SKM-1 treated with dmso at 0.1 percent for 144 hours (cell line): ENCODE measurements at regions not wholly inside any gene's neighbourhood (a gene's known extent, or its start where the extent isn't known, plus 50 kb on each side); places are given as distances from the start of the nearest gene placed in this dataset.
"Not testable (repeated sequence)": the region's sequence is repeated elsewhere in the genome, so short reads cannot be mapped to it uniquely, and the experiment has no call there.

Experiments used
- DNase-seq: peaks from one replicate; lab custom pipeline; 2025; ENCODE audit not compliant: unreplicated experiment; lab: John Stamatoyannopoulos, UW

DNA sequence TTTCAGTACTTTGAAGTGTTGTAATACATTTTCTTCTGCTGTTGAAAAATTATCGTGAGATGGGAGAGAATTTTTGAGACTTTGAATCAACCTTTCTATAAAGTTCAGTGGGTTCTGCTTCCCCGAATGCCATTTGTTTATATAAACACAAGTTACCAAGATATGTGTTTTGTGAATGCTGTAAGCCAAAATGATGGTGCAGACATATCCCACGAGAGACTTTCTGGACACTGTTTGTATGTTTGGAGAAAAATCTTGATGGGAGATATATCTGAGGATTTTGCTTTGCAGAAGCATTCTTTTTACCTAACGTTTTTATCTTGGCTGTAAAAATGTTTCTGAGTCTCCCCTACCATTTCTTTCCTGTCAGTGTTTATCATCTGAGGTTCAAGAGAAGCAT, 526.6 kb upstream of the ZNF717 start:
- DNase-seq: no peak

DNA sequence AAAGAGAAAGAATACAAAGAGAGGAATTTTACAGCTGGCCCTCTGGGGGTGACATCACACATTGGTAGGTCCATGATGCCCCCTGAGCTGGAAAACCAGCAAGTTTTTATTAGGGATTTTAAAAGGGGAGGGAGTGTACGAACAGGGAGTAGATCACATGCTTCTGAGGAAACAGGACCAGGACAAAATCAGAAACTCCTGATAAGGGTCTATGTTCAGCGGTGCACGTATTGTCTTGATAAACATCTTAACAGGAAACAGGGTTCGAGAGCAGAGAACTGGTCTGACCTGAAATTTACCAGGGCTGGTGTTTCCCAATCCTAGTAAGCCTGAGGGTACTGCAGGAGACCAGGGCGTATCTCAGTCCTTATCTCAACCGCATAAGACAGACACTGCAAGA, 530.6 kb upstream of the ZNF717 start:
- not testable (repeated sequence) for DNase-seq

DNA sequence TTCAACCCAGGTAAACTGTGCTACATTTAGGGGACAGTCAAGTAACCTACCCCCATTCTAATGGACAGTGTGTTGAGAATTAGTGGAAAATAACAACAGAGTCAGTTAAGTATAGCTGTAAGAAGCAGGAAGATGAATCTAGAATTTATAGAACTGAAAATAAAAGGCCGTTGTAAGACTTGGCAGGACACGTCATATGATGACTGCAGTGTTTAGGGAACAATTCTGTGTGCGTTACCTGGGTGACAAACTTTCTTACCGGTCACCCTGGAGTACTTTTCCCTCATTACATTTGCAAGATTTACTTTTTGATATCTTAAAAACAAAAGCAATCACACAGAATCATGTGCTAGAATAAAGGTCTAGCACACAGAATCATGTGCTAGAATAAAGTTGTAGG, 536.3 kb upstream of the ZNF717 start:
- no peak for DNase-seq

DNA sequence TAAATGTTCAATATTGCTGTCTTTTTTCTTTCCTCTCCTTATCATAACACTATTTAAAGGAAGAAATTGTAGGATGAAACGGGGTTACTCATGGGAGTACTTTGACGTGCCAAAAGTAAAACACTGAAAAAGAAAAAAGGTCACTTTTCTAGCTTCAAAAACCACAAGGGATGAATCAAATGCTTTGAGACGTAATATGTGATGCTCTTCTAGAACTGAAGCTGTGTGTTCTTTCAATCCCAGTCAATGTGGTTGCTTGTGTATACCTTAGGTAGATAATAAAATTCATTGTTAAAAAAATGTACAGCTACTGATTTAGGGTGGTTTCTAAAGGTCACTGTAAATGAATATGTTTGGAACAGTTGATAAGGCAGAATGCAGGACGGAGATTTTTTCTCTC, 538.8 kb upstream of the ZNF717 start:
- no peak for DNase-seq

DNA sequence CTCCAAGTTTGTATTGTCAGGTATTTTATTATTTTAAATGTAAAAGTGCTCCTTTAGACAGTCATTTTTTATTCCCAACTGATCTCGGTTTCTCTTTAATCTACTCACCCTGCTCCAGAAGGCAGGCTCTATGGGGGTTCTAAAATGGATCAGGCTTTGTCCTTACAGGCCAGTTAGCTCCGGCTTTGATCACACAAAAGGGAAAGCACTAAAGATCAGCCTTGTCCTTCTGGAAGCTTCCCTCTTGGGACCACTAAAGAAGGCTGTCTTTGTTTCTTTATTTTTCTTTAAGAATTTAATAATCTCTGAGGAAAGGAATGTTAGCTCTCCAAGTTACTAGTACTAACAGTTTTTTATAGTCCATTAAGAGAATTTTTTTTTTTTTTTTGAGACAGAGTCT, 560.5 kb upstream of the ZNF717 start:
- DNase-seq: no peak

DNA sequence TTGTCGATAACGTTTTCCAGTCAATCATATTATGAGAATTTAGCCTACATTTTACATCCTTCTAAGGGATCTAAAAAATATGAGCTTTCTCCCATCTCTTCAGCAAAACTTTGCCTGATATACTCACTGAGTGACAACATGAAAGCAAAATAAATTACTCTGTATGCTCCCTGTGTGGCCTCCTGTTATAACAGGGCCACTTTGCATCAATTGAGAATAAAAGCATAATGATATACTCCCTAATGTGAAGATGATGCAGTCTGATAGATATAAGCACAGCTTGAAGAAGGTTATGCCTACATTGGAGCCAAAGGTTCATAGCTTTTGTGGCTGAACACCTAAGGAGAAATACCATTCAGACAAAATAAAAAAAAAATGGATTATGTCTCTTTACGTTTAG, 561.3 kb upstream of the ZNF717 start:
- DNase-seq: no peak

DNA sequence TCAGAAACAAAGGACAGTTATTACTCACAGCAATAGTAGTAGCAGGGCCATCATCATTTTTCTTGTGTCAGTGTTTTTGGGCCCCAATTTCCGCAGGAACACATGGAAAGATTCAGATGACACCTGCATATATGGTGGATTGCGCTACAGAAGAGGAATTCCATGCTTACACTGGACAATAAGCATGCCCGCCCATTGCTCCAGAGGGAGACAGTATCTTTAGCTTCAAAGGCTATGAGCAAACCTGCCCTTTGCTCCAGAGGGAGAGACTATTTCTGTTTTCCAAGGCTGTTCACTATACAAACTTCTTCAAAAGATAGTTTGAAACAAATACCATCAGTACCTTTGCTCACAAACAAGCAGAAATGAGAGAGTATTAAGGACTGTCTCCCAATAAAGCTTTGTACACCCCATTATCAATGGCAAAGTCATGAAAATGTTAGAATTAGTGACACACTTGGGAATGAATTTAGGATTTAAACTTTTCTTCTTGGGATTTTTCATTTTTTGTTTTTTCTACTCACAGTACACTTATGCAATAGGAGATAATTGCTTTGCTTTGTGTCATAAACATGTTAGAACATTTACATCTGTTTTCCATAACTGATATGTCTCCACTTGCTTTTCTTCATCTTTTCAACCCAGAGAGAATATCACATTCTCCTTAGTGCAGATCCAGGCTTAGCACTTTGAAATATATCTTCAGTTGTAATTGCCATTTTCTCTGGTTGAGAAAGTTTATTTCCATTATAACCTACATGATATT, 564.5 kb upstream of the ZNF717 start:
- no peak for DNase-seq

DNA sequence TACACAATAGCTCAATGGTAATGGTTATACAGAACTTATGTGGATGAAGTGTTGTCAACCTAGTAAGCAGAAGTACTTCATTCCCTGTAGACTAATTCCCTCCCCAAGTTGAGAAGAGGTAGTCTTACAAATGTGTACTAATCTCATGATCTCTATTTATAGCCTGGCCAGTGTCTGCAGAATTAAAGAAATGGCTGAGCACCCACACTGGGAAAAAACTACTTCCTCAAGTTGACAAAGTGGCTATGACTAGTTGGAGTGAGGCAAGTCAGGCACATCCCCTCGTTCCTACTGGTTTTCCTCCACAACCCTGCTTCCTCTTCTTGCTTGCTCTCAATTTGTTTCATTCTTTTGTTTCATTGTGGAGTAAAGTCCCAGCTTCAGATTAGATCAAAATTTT, 566.7 kb upstream of the ZNF717 start:
- DNase-seq: peak; percentile 79

DNA sequence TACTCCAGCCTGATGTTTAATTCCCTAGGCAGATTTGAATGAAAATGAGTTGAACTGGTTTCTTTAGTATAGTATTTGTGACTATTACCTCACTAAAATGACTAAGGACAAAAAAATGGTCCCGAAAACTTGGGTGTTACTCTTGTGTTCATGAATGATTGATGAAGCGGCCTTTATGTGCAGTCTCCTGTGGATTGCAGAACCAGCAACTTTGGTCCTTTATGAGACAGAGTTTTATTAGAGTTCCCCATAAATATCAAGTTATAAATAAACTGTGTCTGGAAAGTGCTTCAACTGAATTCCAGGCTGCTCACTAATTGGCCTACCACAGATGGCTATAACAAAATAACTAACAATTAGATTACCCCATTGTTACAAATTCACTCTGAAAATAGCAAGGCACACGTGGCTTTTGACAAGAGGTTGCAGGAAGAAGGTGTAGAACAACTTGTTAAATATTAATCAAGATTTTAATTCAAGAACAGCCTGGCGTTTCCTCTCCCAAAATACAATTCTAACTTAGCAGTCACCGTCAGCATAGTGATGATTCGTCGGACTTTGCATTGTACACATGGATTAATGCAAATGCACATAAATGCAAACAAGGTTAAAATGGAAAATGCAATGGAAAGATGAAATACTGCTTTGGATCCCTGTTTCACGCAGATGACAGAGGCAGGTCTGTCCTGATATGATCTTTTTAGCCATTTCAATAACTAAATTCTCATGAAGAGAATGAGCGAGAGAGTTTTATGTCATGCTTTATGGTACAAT, 567.3 kb upstream of the ZNF717 start:
- no peak for DNase-seq

DNA sequence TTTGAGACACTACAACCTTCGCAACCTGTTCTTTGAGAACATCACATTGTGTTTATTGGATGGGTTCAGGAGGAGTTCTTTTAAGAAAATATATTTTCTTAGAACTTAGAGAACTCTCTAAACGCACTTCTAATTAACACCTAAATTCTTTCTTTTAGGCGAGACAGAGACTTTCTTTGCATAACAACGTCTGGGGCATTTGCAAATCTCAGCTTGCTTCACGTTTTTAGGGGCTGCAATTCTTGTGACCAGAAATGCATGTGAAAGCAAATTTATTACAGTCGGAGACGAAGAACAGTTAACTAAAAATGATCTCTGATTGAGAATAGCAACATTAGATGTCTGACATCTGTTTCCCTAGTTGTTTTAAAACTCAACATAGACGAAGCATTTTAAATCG, 568.3 kb upstream of the ZNF717 start:
- no peak for DNase-seq

DNA sequence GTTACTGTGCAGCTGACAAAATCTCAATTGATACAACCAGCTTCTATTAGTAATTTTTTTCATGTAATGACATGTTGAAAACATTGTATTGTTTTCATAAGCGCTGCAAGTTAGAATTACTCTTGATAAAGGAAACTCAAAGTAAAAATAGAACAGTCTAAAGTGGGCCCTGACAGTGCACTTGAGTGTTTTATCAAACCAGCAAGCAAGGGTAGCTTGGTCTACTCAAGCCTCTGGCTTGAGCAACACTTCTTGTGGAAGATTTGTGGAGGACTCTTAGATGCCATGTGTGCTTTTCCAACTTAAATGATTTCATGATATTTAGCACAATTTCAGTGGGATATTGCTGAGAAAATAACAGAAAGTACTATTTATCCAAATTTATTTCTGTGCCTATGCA, 575.7 kb upstream of the ZNF717 start:
- DNase-seq: no peak

DNA sequence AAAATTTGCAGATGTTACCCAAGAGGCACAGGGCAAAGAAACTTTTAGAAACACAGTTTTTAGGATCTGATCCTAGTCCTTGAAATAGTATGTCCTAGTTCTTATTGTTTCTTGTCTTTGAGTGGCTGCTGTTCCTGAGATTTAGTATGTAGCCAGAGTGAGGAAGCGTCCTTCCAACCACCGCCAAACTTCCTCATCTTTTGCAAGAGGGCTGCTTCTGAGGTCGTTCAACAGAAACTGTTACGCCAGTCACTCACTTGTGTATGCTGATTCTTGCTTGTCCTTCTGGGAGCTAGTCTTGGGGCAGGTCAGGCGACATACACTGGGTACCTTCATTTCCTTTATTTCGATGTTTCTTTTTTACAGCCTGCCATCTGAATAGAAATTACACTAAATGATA, 577.3 kb upstream of the ZNF717 start:
- DNase-seq: peak; percentile 85

DNA sequence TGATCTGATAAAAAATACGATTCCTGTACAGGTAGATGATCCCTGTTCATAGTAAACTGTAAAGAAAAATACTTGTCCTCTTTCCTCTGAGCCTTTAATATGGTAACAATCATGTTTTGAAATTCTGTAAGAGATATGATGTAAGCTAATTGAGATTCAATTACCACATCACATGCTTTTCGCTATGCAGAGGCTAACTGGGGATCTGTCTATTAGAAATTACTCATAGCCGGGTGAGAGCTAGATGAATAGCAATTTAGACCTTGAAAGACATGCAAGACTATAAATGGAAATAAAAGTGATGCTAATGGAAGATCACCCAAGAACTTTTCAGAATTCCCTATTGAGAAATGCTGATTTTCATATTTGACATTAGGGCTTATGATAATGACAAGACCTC, 579.9 kb upstream of the ZNF717 start:
- no peak for DNase-seq

DNA sequence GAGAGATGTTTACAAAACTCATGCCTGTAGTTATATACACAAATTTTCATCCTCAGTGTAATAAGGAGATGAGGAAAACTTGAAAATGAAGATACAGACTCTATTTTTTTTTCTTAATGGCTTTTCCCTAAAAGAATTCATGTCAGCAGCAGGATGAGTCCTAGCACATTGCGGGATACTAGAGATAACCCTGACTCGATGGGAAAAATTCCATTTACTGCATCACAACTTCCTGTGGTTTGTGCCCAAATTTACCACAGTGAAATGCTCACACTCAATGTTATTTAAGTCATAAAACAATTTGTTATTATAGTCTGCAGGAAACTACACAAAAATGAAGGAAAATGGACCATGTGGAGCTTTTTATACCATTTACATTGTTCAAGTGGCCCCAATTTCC, 581.9 kb upstream of the ZNF717 start:
- DNase-seq: no peak

DNA sequence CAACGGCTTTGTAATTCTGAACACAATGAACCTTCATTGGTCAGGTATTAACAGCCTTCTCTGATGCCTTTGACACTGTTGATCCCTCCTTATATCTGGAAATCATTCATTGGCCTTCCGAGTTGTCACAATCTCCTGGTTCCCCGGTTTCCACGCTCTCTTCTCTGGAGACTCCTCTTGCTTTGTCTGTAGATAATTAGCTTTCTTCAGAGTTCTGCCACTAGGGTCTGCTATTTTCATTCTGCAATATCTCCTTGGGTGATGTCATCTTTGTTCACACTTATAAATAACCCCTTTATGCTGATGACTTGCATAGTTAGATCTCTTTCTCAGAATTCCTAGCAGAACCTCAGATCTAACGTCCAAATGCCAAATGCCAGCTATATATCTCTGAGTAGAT, 583.8 kb upstream of the ZNF717 start:
- no peak for DNase-seq

DNA sequence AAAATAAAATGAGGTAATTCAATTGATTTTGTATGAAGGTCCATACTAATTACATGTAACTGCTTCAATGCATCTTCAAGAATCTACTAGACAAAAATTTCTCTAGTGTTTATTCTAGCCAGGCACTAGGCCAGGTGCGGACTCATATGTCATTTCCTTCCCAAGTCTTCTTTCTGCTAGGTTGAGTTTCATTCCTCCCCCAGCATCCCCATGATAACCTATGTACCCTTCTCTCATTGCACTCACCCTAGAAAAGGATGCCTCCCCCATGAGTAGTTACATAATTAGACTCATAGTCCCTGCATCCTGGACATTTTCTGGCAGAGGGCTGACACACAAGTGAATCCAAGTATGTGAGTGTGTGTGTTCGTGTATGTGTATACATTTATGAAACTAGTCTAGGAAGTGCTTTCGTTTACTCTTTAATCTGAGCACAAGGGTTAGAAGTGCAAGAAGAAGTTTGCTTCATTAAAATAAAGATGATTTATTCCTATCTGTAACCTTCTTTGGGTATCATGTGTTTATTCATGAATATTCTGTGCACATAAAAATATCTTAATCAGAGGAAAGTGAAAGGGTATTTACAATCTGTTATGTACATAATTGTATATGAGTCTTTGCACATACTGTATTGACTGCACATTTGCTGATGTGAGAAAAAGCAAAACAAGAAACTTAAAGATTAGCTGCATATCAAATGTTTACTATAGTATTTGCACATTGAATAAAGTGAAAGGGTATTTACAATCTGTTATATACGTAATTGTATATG, 585.6 kb upstream of the ZNF717 start:
- no peak for DNase-seq

DNA sequence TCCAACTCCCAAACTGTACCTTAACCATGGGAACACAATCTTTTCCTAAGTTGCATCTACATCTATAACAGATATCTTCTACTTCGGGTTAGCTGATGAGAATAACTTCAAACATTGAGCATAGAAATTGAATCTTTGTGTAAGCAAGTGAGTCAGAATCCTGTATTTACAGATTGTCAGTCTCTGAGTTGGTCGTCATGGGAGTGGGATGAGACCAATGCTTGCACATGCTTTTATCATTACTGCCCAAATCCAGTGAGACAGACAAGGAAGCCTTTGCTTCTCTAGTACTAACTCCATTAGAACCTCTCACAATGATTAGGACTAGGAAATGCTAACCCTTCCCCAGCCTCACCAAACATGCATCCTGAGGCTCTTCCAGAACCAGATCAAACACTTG, 587.1 kb upstream of the ZNF717 start:
- no peak for DNase-seq

DNA sequence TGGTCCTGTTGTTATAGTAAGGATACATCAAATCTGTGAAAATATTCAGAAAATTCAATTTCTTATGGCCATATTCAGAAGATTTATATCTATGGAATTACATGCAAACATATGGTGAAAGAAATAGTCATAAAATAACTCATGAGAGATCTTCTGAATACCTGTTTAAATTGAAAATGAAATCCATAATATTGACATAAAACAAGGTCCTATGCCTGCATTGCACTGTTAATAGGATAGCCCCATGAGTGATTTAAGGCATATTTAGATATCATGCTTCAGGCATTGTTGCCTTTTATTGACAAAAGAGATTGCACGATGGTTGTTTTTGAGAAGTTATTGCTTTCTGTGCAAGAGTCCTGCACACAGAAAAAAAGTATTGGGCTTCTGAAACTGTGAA, 591.7 kb upstream of the ZNF717 start:
- DNase-seq: no peak

DNA sequence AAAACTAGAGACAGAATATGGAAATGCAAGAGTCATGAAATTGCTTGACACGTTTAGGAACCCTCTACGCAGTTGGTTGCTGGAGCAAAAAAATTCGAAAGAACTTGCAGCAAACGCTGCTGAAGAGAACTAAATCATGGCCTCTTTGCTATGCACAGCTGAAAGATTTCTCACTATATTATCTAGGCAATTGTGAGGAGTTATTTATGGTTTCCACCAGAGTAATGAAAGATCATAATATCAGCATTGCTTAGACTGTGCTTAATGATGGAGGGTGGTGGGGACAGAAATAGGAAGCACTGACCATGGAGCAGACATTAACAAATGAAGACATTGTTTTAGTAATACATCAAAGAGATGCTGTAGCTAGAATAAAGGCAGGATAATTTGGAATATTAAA, 593.4 kb upstream of the ZNF717 start:
- no peak for DNase-seq

DNA sequence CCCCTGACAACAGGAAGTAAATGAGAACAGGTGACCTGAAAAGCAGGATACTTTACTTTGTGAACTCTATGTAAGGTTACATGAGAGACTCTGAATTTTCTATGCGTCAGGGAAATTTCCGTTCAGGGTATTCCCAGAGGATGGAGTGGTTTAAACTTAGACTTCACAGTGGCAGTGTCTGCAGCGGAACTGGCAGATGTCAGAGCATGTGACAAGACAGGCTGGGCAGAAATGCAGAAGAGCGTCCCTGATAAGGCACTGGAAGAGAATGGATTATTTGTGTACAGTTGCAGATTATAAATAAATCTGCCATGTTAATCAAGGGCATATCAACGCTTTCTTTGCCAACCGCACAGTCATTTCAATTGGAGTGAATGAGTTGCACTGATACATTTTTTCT, 598.4 kb upstream of the ZNF717 start:
- no peak for DNase-seq

DNA sequence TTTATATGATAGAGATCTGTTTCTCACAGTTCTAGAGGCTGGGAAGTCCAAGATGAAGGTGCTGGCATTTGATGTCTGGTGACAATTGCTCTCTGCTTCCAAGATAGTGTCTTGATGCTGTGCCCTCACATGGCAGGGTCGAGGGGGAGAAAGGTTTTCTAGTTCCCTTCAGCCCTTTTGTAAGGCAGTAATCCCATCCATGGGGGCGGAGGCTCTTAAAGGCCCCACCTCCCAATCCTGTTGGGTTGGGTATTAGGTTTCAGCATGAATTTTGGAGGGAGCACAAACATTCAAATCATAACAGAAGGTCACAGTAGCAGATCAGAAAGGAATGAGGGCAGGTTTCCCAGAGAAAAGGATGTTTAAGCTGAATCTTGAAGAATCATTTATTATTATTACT, 601.7 kb upstream of the ZNF717 start:
- DNase-seq: no peak

DNA sequence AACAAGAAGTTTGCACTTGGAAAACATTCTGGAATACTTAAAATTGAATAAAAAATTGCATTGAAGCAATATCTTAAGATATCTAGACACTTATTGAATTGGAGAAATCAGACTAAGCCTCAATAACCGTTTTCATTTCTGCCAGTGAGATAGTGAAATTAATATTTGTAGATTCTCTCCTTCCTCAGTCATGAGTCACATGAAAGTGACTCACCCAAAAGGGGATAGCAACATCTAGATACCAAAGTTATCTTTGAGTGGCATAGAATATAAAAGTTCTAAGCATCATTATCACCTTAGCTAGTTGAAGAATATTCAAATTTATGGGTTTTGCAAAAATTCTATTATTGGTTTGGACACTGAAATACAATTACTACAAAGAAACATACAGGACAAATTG, 614.8 kb upstream of the ZNF717 start:
- DNase-seq: no peak
